CD1c-positive myeloid dendritic cell (primary cell): ENCODE measurements at regions not wholly inside any gene's neighbourhood (a gene's known extent, or its start where the extent isn't known, plus 50 kb on each side); places are given as distances from the start of the nearest gene placed in this dataset.

Experiments used
- DNase-seq: peaks from one replicate; pipeline ENCODE4 v3.0.0-alpha.2; 2016; ENCODE audit errors: extremely low spot score

- no peak for DNase-seq
Measured at GRCh38 chr12:75728826-75729225, 217.4 kb upstream of the KRR1 start.

DNA sequence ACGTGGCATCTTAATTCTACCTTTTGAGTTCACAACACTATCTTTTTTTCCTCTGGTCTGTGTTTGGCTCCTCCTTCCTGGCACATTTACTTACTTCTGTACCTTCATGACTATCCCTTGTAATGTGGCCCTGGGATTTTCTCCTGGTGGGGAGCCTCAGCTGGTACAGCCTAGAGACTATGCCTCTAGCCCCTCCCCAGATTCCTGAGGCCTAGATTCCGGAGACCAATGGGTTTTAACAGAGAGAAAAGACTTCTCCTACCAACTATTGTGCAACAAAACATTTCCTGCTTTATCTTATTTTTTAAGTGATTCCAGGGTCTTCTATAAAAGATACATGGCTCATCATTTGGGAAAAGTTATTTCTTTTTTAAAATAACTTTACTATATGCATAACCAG, 216.2 kb upstream of the KRR1 start:
- DNase-seq: no peak

- no peak for DNase-seq
Measured at GRCh38 chr12:75725521-75726111, 214.2 kb upstream of the KRR1 start.

DNA sequence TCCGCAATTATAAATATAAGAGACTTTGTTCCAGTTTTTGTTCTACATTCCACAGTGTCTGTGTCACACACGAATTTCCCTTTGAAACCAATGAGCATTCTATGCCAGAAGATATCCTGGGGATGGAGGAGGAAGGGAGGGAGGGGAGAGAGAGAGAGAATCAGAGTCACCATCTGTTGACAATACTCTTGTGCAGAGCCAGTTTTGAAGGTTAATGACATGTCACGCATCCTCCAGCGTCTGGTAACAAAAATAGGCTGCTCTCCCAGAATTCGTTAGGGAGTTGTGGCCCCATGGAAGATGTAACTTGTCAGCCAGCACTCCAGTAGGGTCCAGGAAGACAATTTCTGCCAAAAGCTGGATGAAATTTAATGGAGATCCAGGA, 213.5 kb upstream of the KRR1 start:
- DNase-seq: no peak

- DNase-seq: no peak
Measured at GRCh38 chr12:75724307-75724927, 213.0 kb upstream of the KRR1 start.

- peak; percentile 55 for DNase-seq
Measured at GRCh38 chr12:75722714-75723200, 211.3 kb upstream of the KRR1 start.

DNA sequence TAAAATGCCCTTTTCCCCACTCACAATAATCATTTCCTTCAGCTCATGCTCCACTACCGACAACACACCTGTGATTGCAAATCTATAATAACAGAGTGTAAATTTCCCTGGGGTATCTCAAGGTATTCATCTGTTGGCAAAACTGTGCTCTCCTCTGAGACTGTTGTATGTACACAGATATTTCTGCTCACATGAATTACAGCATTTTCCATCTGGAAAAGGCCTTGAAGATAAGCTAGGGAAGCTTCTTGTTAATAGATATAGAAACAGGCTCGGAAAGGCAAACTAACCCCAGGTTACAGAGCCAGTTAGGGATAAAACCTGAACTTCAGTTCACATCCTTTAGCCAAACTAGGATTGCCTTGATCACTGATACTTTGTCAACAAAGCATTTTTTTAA, 210.4 kb upstream of the KRR1 start:
- DNase-seq: no peak

DNA sequence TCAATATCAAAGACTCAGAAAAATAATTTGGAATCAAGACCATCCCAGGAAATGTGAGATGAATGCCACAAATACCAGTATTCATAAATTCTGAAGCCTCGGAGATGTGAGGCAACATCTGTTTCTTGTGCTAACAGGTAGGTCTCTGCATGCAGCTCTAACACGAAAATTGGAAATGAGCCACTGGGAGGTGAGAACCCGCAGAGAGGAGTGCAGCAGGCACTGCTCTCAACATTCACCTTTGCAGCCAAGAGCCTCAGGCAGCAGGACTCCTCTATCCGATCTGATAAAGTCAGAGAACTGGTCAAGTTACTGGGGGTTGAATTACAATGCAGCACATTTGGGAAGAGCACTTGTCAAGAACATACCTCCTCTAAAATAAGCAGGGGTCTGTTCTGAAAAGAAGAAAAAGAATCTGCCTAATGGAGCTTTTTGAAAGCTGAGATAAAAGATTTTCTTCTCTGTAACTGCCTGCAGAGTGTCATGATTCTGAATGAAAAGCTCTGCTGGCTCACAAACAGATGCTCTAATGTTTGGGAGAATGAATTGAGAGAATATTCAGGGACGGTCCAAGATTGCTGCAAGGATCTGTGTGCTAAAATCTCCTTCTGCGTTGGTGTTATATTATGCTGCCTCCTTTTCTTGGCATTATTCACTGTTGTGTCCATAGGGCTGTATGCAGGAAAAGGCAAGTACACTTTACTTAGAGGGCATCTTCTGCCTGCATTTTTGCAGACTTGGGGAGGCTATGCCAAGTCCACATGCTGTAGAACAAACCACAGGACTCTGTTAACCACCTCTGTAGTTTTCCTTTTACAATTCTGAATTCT, 209.6 kb upstream of the KRR1 start:
- DNase-seq: no peak

DNA sequence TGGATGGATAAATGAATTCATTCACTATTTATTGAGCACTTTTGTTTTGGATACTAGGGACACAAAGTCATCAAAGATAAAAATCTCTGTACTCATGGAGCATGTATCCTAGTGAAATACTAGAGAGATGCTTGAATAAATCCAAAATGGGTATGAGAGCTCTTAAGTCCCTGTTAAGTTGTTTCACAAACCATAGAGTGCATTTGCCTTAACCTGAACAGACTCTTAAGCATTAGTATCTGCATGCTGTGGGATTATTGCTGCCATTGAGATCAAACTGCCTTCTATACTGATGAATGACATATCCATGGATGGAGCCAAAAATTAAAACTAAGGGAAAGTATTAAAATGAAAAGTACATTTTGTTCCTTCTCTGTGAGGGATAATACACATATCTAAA, 206.5 kb upstream of the KRR1 start:
- DNase-seq: no peak

GRCh38 chr12:75716291-75717025, 205.0 kb upstream of the KRR1 start:
- no peak for DNase-seq

- DNase-seq: no peak
Measured at GRCh38 chr12:75715682-75716081, 204.3 kb upstream of the KRR1 start.

DNA sequence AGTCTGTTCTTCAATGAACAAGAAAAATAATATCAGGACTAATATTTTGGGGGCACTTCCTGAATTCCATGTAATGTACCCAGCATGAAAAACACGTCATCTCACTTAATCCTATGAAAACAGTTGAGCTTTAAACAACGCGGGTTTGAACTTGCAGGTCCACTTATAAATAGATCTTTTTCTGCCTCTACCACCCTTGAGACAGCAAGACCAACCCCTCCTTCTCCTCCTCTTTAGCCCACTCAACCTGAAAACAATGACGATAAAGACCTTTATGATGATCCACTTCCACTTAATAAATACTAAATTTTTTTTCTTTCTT, 203.9 kb upstream of the KRR1 start:
- DNase-seq: no peak

DNA sequence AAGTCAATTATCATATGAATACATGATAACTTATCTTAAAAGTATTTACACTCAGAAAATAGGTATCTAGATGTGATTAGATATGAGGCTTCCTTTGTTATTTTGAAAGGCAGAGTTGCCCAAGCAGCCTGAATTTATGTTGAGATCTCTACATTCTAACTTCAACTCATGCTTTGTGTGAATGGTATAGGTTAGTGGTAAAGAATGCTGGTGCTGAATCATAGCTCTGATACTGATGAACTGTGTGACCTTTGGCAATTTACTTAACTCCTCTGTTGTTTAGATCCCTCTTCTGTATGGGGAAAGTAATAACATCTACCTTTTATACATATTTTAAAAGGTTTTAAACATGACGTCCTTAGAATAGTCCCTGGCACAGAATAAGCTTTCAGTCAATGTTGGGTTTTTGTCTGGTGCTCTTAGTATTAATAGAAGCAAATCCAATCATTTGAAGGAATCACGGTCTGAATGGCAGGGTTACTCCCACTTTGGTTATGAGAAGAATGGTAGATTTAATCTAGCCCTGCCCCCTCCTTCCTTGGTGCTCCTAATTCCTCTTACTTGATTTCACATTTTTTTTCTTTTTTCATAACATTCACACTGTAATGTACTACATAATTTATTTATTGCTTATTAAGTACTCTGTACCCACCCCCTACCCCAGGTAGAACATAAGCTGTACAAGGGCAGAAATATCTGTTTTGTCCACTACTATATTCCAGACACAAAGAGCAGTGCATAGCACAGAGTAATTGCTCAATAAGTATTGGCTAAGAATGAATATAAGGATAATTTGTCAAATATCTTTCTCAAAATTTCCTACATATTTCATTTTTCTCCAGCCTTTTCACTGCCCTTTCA, 203.3 kb upstream of the KRR1 start:
- no peak for DNase-seq

DNA sequence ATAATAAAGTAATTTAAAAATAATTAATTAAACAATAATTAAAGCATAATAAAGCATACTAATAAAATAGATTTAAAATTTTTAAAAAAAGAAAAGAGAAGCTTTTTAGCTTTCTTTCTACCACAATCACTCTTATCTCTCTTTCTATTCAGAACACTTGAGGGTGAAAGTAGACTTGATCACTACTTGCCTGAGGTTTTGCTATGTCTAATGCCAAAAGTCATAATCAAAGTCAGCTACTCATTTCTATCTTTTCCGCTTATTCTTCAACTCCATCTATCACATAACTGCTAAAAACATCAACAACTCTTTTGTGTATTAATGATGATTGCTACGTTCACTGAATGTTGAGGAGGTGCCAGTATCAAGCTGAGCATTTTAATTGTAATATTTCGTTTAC, 202.0 kb upstream of the KRR1 start:
- no peak for DNase-seq

DNA sequence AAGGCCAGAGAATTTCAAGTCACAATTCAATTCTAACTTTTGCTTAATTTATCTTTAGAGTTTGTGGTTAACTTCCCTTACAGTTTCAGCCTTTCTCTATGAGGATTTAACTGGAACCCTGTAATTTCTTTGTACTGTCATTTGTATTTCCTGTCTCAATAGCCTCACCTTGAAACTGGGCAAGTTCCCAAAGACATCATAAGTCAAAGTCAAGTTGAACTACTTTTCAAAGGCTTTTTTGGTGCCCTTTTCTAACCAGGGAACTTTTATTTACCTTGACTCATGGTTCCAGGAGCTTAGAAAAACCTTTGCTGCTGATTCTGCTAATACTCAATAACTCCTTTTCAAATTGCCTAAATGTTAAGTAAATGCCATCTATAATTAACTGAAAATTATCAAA, 200.8 kb upstream of the KRR1 start:
- no peak for DNase-seq

DNA sequence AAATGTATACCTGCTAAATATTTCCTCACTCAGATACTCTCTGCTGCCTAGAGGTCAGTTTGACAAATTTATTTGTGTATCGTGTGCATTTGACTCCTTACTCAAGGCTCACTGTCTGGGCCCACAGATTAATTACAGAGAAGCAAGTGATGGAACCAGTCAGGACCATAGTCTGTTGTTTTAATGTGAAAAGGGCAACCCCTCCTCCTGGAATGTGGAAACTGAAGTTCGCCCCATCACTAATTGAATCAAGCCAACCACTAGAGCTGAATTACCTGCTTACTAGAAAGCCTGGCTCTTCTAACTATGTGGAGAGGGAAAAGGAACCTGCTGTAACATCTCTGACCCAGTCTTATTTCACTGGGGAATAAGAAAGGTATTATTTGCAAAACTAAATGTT, 199.9 kb upstream of the KRR1 start:
- DNase-seq: no peak

- DNase-seq: no peak
Measured at GRCh38 chr12:75710361-75711069, 199.1 kb upstream of the KRR1 start.

DNA sequence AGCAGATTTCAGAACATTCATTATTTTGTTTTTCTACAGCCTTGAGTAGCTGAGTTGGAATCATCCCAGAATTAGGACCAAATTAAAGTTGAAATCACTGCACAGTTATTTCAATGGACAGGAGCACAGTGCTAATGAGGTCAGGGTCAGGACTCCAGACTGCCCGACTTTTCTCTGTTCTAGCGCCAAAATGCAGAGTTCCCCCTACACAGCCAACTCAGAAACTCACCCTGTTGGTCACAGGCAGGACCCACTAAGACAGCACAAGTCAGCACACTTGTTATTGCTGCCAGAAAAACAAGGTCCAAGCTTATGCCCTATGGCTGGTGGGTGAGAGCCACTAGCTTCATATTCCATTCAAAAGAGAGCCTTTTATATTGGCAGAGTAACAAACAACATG, 198.1 kb upstream of the KRR1 start:
- no peak for DNase-seq

DNA sequence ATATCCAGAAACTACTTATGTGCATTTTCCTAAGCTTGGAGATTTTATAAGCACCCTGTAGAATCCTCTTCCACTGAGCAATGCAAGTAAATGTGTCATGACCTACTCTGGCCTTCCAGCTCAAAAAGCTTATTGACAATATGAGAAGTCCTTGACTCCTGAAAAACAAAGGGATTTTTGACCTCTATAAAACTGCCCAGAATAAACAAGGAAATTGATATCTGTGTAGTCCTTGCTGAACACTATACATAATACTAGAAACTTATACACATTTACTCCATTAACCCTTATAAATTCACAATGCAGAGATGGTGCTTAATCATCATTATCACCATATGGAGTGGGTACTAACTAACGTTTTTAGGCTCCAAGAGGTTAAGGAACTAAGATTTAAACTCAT, 197.4 kb upstream of the KRR1 start:
- no peak for DNase-seq

GRCh38 chr12:75707983-75708382, 196.6 kb upstream of the KRR1 start:
- DNase-seq: no peak
